IPS-NIHi7 (cell line): ENCODE measurements at regions not wholly inside any gene's neighbourhood (a gene's known extent, or its start where the extent isn't known, plus 50 kb on each side); places are given as distances from the start of the nearest gene placed in this dataset.
"Not testable (repeated sequence)": the region's sequence is repeated elsewhere in the genome, so short reads cannot be mapped to it uniquely, and the experiment has no call there.

ENCODE experiments used
- DNase-seq: peaks from one replicate; pipeline ENCODE4 v3.0.0; 2012; ENCODE audit warnings: mixed read lengths; ENCODE audit errors: extremely low spot score

DNA sequence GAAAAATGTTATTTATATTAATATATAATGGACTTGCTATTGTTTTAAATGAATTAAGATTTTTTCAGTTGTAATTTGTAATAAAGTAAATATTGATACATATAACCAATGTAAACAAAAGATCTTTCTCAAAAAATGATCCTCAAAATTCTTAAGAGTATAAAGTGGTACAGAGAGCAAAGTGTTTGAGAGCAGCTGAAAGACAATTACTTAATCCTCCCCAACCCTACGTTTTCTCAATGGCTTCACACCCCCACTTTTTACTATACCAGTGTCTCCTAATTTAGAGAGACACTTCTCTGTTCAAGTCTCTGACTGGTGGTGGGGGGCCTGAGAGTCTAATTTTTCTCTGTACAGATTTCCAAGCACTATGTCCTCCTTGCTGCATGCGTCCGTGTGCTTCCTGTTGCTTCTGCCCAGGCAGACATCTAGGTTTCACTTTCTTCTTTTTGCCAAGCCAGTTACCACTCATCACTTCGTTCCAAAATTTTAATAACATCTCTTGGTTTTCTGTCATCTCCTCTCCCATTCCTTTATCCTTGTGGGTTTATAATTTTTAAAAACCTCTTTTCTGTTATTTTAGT lies 276.3 kb upstream of the DNAJC19 start:
- no peak for DNase-seq

GRCh38 chr3:181264486-181264885 lies 274.9 kb upstream of the DNAJC19 start:
- no peak for DNase-seq

GRCh38 chr3:181253796-181254195 lies 264.3 kb upstream of the DNAJC19 start:
- DNase-seq: no peak

- no peak for DNase-seq
Measured at GRCh38 chr3:181252631-181253030, 263.1 kb upstream of the DNAJC19 start.

DNA sequence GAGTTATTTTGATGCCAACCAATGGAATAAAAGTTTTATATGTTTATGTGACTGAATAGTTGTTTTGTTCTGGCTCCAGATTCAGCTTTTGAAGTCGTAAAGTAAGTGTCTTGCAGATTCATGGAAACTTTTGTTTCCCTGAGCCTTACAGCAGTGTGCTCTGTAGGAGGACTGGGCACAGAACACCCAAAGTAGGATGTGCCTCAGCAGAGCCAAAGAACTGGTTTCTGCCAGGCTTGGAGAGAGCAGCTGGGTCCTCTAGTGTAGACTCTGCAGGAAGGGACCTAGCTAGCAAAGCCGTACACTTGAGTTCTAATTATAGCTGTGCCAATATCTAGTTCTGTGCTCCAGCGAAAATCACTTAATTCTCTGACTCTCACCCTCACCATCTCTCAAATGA lies 261.2 kb upstream of the DNAJC19 start:
- no peak for DNase-seq

DNA sequence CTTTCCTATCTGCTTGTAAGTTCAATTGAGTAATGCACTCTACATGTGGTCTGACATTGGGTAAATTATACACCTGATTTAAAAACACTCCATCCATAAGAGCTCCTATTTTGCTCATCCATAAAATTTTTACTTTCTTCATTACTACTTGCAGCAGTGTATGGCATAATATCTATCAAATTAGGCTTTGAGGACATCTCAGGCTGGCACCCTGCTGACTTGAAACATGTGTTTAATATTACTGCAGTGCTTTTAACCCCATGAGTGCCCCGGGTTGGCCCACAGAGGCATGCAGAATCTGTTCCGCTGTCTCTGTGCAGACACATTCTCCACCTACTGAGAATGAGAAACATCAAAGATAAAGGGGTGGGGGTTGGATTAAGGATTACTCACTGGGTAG lies 249.9 kb upstream of the DNAJC19 start:
- no peak for DNase-seq

DNA sequence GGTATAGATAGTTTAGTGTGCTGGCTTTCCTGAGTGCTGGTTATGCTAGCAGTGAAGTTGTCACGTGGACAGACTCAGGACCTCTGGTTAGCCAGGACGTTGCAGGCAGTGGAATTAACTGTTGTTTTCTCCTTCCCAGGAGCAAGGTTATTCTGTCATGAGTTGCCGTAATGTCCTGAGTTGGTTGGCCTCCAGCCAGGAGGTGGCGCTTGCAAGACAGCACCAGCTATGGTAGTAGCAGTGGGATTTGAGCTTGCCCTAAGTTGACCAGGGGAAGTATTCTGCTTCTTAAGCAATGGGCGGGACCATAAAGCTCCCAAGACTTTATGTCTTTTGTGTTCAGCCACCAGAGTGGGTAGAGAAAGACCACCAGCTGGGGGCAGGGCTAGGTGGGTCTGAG lies 240.7 kb upstream of the DNAJC19 start:
- no peak for DNase-seq

DNA sequence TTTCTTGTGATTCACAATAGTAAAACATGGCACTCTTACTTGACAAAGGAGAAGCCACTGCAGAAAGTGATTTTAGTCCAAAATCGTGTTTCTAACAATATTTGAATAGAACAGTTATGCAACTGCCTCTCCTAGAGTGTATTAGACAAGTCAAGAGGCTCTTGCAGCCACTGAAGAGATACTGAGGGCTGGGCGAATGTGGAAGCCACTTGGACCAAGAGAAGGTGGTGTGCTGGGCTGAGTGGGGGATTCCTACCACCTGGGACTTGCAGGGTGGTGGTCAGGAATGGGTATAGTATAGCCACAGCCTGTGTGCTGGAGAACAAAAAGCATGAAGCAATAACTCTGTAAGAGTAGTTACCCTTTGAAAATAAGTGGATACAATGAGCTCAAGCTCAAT lies 223.8 kb upstream of the DNAJC19 start:
- no peak for DNase-seq

DNA sequence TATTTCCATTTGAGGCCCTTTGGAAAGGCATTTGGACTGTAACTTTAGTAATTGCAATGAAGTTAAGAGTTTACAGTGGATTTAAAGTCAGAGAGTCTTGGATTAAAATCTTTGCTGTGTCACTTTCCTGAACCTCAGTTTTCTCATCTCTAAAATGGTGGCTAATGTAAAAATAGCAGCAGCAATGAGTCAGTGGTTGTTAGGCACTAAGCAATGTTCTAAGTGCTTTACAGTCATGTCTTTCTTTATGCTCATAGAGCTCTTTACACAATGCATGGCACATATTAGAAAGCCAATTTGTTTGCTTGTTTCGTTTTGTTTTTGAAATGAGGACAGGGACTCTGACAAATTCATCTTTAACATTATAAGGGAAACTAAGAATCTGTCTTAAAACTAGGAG lies 222.7 kb upstream of the DNAJC19 start:
- DNase-seq: no peak

DNA sequence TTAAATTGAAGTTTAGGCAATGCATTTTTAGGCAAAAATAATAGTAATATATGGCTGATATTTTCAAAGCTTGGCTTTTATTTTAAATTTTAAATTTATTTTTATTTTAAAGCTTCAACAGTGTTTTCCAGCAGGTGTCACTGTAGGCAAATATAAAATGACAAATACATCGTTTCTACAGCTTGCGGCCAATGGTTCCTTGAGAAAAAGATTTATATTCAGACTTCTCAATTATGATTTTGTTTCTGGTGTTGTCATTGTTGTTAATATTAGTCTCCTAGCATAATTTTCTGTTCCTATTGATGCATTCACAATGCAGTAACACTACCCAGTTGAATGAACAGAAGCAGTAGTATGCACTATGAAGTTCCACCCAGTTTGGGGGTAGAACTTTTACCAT lies 220.7 kb upstream of the DNAJC19 start:
- DNase-seq: no peak

GRCh38 chr3:181189556-181189955 lies 200.0 kb upstream of the DNAJC19 start:
- no peak for DNase-seq

DNA sequence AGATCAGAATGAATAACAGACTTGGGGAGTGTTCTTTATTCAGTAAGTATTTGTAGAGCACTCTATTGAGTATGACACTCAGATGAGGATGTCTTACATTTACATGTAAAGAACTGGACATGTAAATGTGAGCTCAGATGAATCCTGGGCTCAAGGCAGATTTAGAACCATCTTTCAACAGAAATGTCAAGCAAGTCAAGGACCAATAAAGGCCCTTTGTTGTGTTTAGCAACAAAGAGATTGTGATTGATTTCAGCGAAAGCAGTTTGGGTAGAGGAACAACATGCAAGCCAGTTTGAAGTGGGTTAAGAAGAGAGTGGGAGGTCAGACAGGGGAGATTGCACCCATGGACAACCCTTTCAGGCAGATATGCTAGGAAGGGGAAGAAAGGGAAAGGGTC lies 194.2 kb upstream of the DNAJC19 start:
- DNase-seq: no peak

- not testable (repeated sequence) for DNase-seq
Measured at GRCh38 chr3:181183057-181183456, 193.5 kb upstream of the DNAJC19 start.

GRCh38 chr3:181178991-181179390 lies 189.5 kb upstream of the DNAJC19 start:
- no peak for DNase-seq

DNA sequence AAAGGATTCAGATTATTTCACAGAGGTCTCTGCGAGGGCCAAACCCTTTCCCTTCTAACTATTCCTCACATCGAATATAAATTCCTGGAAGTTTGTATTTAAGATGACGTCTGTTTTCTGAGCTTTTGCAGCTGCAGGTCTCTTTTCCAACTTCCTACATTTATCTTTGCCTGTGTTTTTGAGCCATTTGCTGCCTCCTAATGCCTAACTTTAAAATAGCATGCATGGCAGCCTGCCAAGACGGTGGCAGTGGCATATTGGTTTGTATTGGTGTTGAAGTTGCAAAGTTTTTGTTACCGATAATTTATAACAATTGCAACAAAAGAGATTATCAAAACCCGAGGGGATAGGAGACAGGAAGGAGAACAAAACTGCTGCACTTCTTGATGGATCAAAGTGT lies 187.1 kb upstream of the DNAJC19 start:
- peak; percentile 48 for DNase-seq

GRCh38 chr3:181174676-181175233 lies 185.2 kb upstream of the DNAJC19 start:
- DNase-seq: no peak

DNA sequence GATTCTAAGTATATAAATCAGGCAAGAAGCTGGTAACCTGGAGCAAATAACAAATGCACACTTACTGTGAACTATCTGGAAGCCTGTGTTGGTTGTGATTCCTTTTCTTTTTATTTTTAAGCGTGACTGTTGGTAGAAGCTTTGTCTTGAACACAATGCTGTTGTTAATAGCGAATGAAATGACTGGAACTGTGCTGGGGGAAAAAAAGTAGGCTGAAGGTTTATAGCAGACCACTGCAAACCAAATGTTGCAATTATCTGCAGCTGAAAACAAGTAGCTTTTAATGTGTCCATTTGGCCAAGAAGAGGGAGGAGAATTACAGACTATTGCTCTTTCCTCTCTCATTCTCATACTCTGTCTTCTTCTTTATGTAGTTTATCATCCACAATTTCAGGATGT lies 184.5 kb upstream of the DNAJC19 start:
- no peak for DNase-seq

- DNase-seq: no peak
Measured at GRCh38 chr3:181173227-181173626, 183.7 kb upstream of the DNAJC19 start.

DNA sequence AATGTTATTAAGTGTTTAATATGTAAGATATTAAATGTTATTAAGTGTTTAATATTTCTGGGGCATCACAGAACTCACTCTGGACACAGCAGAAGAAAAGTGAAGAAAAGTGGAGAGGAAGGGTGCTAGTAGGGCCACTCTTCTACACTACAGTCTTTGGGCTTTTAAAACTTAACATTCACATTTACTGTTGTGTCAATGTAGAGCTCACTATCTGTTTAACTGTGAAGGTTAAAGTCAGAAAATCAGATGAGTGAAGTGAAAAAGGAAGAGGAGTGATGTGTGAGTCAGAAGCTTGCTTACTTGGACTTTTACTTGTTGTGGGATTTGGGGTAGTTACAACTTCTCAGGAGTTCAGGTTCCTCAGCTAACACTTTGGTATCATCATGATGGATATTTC lies 145.3 kb upstream of the DNAJC19 start:
- DNase-seq: no peak

GRCh38 chr3:181133832-181134231 lies 144.3 kb upstream of the DNAJC19 start:
- no peak for DNase-seq

DNA sequence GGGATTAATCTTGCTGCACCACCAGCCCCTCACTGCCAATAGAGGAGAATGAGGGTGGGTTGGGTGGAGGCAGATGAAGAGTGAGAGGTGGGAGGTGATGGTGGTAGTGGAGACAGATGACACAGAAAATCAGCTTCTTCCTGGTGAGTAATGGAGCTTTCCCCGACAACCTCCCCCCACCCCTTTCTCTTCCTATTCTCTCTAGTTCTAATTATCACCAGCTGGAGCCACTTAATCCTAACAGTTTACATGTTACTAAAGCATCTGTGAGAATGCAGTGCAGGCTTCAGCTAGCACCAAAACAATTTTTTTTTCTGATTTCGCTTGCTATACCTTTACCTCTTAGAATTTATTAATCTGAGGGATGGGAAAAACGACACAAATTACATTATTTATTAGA lies 116.1 kb upstream of the DNAJC19 start:
- no peak for DNase-seq

DNA sequence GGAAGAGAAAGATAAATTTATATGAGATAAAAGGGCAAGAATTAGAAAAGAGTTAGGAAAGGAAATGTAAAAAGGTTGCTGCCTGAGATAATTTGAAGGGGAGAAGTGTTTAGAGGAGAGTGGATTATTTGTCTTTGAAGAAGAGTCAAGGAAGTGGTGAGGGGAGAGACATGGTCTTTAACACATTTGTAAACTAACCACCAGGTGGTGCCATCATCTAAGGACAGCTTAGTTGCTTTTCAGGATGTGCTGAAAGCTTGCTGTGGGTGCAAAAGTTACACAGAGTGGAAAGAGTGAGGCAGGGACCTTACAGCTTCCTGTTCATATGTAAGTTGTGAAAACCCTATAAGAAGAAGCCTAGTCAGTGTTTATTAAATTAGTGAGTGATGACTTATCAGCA lies 114.1 kb upstream of the DNAJC19 start:
- peak; percentile 69 for DNase-seq

GRCh38 chr3:181086011-181086410 lies 96.5 kb upstream of the DNAJC19 start:
- no peak for DNase-seq

GRCh38 chr3:181081930-181082329 lies 92.4 kb upstream of the DNAJC19 start:
- no peak for DNase-seq
